Tibial artery (tissue), 4 donors: ENCODE measurements at regions not wholly inside any gene's neighbourhood (a gene's known extent, or its start where the extent isn't known, plus 50 kb on each side); places are given as distances from the start of the nearest gene placed in this dataset.

Source experiments
- DNase-seq, 2 donors: peaks; one replicate each; pipeline ENCODE4 v3.0.0-alpha.2; 2019
- H3K27ac ChIP-seq, 2 donors: fragments of 200-600 bp; sonication (generic) in 1 of 2; 1 replicate in 1 of 2; 2 replicates in 1 of 2; pipeline ENCODE4 v1.5.1; 2018 to 2019; ENCODE audit warnings: mild to moderate bottlenecking in 1 of 2
- H3K27me3 ChIP-seq, 2 donors: fragments of 200-600 bp; sonication (generic) in 1 of 2; one replicate each; pipeline versions ENCODE4 v1.5.1 to v1.6.0; 2016 to 2019
- H3K36me3 ChIP-seq, 3 donors: fragments of 200-600 bp; sonication (generic) in 2 of 3; one replicate each; pipeline ENCODE4 v1.5.1; 2016 to 2019; ENCODE audit warnings: mild to moderate bottlenecking in 2 of 3
- H3K4me1 ChIP-seq, 4 donors: fragments of 200-600 bp; sonication (generic) in 2 of 4; 1 replicate in 3 of 4; 2 replicates in 1 of 4; pipeline ENCODE4 v1.5.1; 2016 to 2019
- H3K4me3 ChIP-seq, 2 donors: fragments of 200-600 bp; sonication (generic) in 1 of 2; 1 replicate in 1 of 2; 2 replicates in 1 of 2; pipeline ENCODE4 v1.5.1; 2018 to 2019; ENCODE audit warnings: mild to moderate bottlenecking in 2 of 2
- H3K9me3 ChIP-seq, 3 donors: fragments of 200-600 bp; sonication (generic) in 1 of 3; one replicate each; pipeline ENCODE4 v1.5.1; 2016 to 2019
- CTCF ChIP-seq, 2 experiments: fragments of 200-600 bp in 1 of 2; fragments of 450-650 bp in 1 of 2; IDR thresholded peaks; one replicate each; pipeline ENCODE4 v1.5.1; 2017 to 2019; ENCODE audit warnings: antibody characterized with exemption in 2 of 2, mild to moderate bottlenecking in 1 of 2, moderate library complexity in 1 of 2
- intact Hi-C: fragments of 100-400 bp; cut with DNase I; formaldehyde crosslinking; loops from one replicate; pipeline ENCODE4 v1.15.0; 2023; ENCODE audit warnings: low total_unique reads

GRCh38 chr5:175003531-175003930 is 279.1 kb downstream of the MSX2 start:
- intact Hi-C loops = no loop called here
- no peak for DNase-seq
- H3K9me3 ChIP-seq = peaks cover 0 to 4% (median under 1%) of the 10 kb centered on the region in 3 donors
- no peak overlapping the region for H3K4me3 ChIP-seq
- H3K27ac ChIP-seq = no peak overlapping the region
- no peaks in the 10 kb centered on the region for H3K4me1 ChIP-seq
- H3K27me3 ChIP-seq = peaks cover 0 to 5% of the 10 kb centered on the region in 2 donors
- H3K36me3 ChIP-seq = no peaks in the 10 kb centered on the region
- TF ChIP-seq CTCF (IDR thresholded peaks at IDR 0.05) = no peak

- intact Hi-C loops = no loop called here
- no peaks in the 10 kb centered on the region for H3K36me3 ChIP-seq
- no peaks in the 10 kb centered on the region for H3K4me1 ChIP-seq
- no peak for TF ChIP-seq CTCF (IDR thresholded peaks at IDR 0.05)
- DNase-seq = no peak
- H3K9me3 ChIP-seq = peaks cover 0 to 8% (median 4%) of the 10 kb centered on the region in 3 donors
- no peak overlapping the region for H3K27ac ChIP-seq
- no peak overlapping the region for H3K4me3 ChIP-seq
- peaks cover 0 to 5% of the 10 kb centered on the region in 2 donors for H3K27me3 ChIP-seq
These were observed 277.7 kb downstream of the MSX2 start for GRCh38 chr5:175001876-175002645.

- intact Hi-C loops = no loop called here
- H3K27me3 ChIP-seq = peaks cover 0 to 5% of the 10 kb centered on the region in 2 donors
- no peak for DNase-seq
- H3K9me3 ChIP-seq = peaks cover 0 to 8% (median 4%) of the 10 kb centered on the region in 3 donors
- TF ChIP-seq CTCF (IDR thresholded peaks at IDR 0.05) = no peak
- no peaks in the 10 kb centered on the region for H3K36me3 ChIP-seq
- H3K4me3 ChIP-seq = no peak overlapping the region
- no peak overlapping the region for H3K27ac ChIP-seq
- no peaks in the 10 kb centered on the region for H3K4me1 ChIP-seq
These were observed 276.9 kb downstream of the MSX2 start for GRCh38 chr5:175001311-175001710.

GRCh38 chr5:174999581-174999980 is 275.2 kb downstream of the MSX2 start:
- DNase-seq = no peak
- Histone ChIP-seq H3K27ac (no peak overlapping the region), H3K4me3 (no peak overlapping the region), H3K9me3 (peaks cover 0 to 8% (median 4%) of the 10 kb centered on the region in 3 donors), H3K36me3 (no peaks in the 10 kb centered on the region), H3K27me3 (peaks cover 0 to 5% of the 10 kb centered on the region in 2 donors), H3K4me1 (no peaks in the 10 kb centered on the region)
- no peak for TF ChIP-seq CTCF (IDR thresholded peaks at IDR 0.05)
- intact Hi-C loops = no loop called here

GRCh38 chr5:174998131-174998730 is 273.8 kb downstream of the MSX2 start:
- no peak overlapping the region for H3K4me3 ChIP-seq
- H3K4me1 ChIP-seq = no peaks in the 10 kb centered on the region
- peaks cover 0 to 8% (median 4%) of the 10 kb centered on the region in 3 donors for H3K9me3 ChIP-seq
- intact Hi-C loops = no loop called here
- no peak for TF ChIP-seq CTCF (IDR thresholded peaks at IDR 0.05)
- no peak for DNase-seq
- H3K27me3 ChIP-seq = peaks cover 0 to 11% of the 10 kb centered on the region in 2 donors
- H3K27ac ChIP-seq = no peak overlapping the region
- no peaks in the 10 kb centered on the region for H3K36me3 ChIP-seq
